B cell (primary cell): ENCODE measurements at regions not wholly inside any gene's neighbourhood (a gene's known extent, or its start where the extent isn't known, plus 50 kb on each side); places are given as distances from the start of the nearest gene placed in this dataset.

Source experiments
- EZH2 ChIP-seq: IDR thresholded peaks from 2 replicates; pipeline ENCODE4 v1.6.1; 2012; ENCODE audit warnings: borderline replicate concordance, low read depth, mild to moderate bottlenecking, moderate library complexity, low read length; ENCODE audit not compliant: insufficient read depth, poor library complexity, severe bottlenecking
- TF ChIP-seq, protein P1 (sequence below): fragments of 200-600 bp; IDR thresholded peaks from one replicate; pipeline ENCODE4 v1.8.0; 2022; ENCODE audit warnings: antibody characterized with exemption, mild to moderate bottlenecking

GRCh38 chr4:53732661-53733060, 141.4 kb upstream of the LNX1 start:
- TF ChIP-seq, protein P1, sequence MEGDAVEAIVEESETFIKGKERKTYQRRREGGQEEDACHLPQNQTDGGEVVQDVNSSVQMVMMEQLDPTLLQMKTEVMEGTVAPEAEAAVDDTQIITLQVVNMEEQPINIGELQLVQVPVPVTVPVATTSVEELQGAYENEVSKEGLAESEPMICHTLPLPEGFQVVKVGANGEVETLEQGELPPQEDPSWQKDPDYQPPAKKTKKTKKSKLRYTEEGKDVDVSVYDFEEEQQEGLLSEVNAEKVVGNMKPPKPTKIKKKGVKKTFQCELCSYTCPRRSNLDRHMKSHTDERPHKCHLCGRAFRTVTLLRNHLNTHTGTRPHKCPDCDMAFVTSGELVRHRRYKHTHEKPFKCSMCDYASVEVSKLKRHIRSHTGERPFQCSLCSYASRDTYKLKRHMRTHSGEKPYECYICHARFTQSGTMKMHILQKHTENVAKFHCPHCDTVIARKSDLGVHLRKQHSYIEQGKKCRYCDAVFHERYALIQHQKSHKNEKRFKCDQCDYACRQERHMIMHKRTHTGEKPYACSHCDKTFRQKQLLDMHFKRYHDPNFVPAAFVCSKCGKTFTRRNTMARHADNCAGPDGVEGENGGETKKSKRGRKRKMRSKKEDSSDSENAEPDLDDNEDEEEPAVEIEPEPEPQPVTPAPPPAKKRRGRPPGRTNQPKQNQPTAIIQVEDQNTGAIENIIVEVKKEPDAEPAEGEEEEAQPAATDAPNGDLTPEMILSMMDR, result no peak
- TF ChIP-seq EZH2, result no peak
